Esophagus squamous epithelium (tissue), 5 donors: ENCODE measurements at regions not wholly inside any gene's neighbourhood (a gene's known extent, or its start where the extent isn't known, plus 50 kb on each side); places are given as distances from the start of the nearest gene placed in this dataset.
"Not testable (repeated sequence)": the region's sequence is repeated elsewhere in the genome, so short reads cannot be mapped to it uniquely, and the experiment has no call there.

Source experiments
- DNase-seq: peaks from one replicate; lab custom pipeline; 2025; lab: John Stamatoyannopoulos, UW
- H3K27ac ChIP-seq, 4 donors: fragments of 200-600 bp; sonication (generic); one replicate each; pipeline ENCODE4 v1.5.1; 2016 to 2019; ENCODE audit warnings: mild to moderate bottlenecking in 1 of 4
- H3K27me3 ChIP-seq, 4 donors: fragments of 200-600 bp; sonication (generic); 1 replicate in 3 of 4; 2 replicates in 1 of 4; pipeline versions ENCODE4 v1.5.1 to v1.6.0; 2017 to 2021; ENCODE audit warnings: antibody characterized with exemption in 1 of 4
- H3K36me3 ChIP-seq, 3 donors: fragments of 200-600 bp; sonication (generic); one replicate each; pipeline ENCODE4 v1.5.1; 2016 to 2019
- H3K4me1 ChIP-seq, 3 donors: fragments of 200-600 bp; sonication (generic); one replicate each; pipeline ENCODE4 v1.5.1; 2017 to 2019
- H3K4me3 ChIP-seq, 4 donors: fragments of 200-600 bp; sonication (generic); 1 replicate in 3 of 4; 2 replicates in 1 of 4; pipeline ENCODE4 v1.5.1; 2016 to 2019; ENCODE audit warnings: mild to moderate bottlenecking in 2 of 4, moderate library complexity in 1 of 4
- H3K9me3 ChIP-seq, 3 donors: fragments of 200-600 bp; sonication (generic); one replicate each; pipeline ENCODE4 v1.5.1; 2016 to 2019
- POLR2A ChIP-seq, 4 donors: fragments of 450-650 bp; IDR thresholded peaks; one replicate each; pipeline ENCODE4 v1.6.1; 2017; ENCODE audit warnings: antibody characterized with exemption in 4 of 4, mild to moderate bottlenecking in 4 of 4, moderate library complexity in 3 of 4
- WGBS, 2 donors: methylation state at CpG; one replicate each; pipeline ENCODE4 v1.1.5; 2018; 5-methylcytosine and 5-hydroxymethylcytosine counted together
- intact Hi-C: fragments of 100-400 bp; cut with DNase I; formaldehyde crosslinking; loops from one replicate; pipeline ENCODE4 v1.15.0; 2022
- TF ChIP-seq, protein P1 (sequence below), 6 experiments: fragments of 450-650 bp in 4 of 6; fragments of 200-600 bp in 2 of 6; sonication (generic) in 2 of 6; IDR thresholded peaks; one replicate each; pipeline ENCODE4 v1.5.1; 2016 to 2019; ENCODE audit warnings: antibody characterized with exemption in 6 of 6, mild to moderate bottlenecking in 4 of 6, moderate library complexity in 4 of 6
- donor health status: DM: yes; HTN: yes; CAD: no.

DNA sequence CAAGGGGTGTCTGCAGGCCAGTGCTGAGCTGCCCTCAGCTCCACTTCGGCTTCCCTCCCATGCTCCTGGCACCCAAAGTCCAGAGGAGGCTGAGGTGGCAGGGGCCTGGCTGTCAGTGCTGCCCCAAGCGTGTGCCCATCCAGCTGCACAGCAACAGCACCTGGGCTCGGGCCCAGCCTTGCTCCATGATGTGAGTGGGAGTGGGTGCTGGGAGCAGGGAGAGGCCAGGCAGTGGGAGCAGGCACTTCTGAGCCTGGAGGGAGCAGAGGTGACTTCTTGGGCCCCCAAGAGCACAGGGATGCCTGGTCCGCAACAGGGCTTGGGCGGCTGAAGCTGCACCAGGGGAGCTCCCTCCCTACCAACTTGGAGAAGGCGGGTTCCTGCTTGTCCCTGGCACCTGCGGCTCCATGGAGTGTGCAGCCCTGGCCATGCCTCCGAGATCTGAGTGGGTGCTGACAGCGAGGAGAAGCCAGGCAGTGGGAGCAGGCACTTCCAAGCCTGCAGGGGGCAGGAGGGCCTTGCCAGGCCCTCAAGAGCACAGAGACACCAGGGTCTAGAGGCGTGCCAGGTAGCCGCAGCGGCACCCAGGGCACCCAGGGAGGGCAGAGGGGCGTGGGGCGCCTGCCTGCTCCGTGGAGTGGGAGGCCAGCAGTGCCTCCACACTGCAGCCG, 366.7 kb upstream of the SGO1 start:
- 80% methylated on average over 1 to 2 of the region's 16 CpGs for WGBS, 2 donors
- intact Hi-C loops = no loop called here
- Histone ChIP-seq H3K9me3 (peaks cover 0 to 15% (median 0%) of the 10 kb centered on the region in 3 donors), H3K36me3 (no peaks in the 10 kb centered on the region), H3K4me3 (no peak overlapping the region), H3K27ac (no peak overlapping the region), H3K27me3 (no peaks in the 10 kb centered on the region), H3K4me1 (no peaks in the 10 kb centered on the region)
- no peak for DNase-seq
- no peak for TF ChIP-seq POLR2A (IDR thresholded peaks at IDR 0.05)
- TF ChIP-seq, protein P1, sequence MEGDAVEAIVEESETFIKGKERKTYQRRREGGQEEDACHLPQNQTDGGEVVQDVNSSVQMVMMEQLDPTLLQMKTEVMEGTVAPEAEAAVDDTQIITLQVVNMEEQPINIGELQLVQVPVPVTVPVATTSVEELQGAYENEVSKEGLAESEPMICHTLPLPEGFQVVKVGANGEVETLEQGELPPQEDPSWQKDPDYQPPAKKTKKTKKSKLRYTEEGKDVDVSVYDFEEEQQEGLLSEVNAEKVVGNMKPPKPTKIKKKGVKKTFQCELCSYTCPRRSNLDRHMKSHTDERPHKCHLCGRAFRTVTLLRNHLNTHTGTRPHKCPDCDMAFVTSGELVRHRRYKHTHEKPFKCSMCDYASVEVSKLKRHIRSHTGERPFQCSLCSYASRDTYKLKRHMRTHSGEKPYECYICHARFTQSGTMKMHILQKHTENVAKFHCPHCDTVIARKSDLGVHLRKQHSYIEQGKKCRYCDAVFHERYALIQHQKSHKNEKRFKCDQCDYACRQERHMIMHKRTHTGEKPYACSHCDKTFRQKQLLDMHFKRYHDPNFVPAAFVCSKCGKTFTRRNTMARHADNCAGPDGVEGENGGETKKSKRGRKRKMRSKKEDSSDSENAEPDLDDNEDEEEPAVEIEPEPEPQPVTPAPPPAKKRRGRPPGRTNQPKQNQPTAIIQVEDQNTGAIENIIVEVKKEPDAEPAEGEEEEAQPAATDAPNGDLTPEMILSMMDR (IDR thresholded peaks at IDR 0.05) = no peak

DNA sequence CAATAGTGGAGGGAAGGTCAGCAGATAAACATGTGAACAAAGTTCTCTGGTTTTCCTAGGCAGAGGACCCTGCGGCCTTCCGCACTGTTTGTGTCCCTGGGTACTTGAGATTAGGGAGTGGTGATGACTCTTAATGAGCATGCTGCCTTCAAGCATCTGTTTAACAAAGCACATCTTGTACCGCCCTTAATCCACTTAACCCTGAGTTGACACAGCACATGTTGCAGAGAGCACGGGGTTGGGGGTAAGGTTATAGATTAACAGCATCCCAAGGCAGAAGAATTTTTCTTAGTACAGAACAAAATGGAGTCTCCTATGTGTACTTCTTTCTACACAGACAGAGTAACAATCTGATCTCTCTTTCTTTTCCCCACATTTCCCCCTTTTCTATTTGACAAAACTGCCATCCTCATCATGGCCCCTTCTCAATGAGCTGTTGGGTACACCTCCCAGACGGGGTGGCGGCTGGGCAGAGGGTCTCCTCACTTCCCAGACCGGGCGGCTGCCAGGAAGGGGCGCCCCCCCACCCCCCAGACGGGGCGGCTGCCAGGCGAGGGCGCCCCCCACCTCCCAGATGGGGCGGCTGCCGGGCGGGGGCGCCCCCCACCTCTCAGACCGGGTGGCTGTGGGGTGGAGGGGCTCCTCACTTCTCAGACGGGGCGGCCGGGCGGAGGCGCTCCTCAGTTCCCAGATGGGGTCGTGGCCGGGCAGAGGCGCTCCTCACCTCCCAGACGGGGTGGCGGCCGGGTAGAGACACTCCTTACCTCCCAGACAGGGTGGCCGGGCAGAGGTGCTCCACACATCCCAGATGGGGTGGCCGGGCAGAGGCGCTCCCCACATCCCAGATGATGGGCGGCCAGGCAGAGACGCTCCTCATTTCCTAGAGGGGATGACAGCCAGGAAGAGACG, 361.6 kb upstream of the SGO1 start:
- intact Hi-C loops, DNase-seq: not testable (repeated sequence)

DNA sequence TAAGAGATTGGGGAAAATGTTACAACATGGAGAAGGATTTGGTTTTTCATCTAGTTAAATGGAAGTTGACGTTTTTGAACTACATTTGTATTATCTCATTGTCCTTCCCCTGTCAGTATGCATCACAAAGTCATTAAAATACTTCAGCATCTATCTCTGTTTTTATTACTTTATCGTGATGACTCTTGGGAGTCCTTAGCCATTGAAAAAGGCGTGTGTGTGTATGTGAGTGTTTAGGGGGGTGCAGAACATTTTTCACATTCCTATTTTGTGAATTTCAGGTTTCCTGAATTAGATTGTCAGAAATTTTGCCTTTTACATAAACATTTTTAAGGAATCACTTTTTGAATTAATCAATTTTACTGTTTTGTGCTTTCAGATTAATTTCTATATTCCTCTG, 360.6 kb upstream of the SGO1 start:
- H3K27ac ChIP-seq = no peak overlapping the region
- H3K9me3 ChIP-seq = peaks cover 0 to 16% (median 0%) of the 10 kb centered on the region in 3 donors
- intact Hi-C loops = no loop called here
- no peaks in the 10 kb centered on the region for H3K27me3 ChIP-seq
- 56 to 62% methylated on average over 3 of the region's 3 CpGs for WGBS, 2 donors
- no peaks in the 10 kb centered on the region for H3K4me1 ChIP-seq
- DNase-seq = no peak
- H3K36me3 ChIP-seq = no peaks in the 10 kb centered on the region
- TF ChIP-seq, protein P1 (IDR thresholded peaks at IDR 0.05) = no peak
- TF ChIP-seq POLR2A (IDR thresholded peaks at IDR 0.05) = no peak
- H3K4me3 ChIP-seq = no peak overlapping the region

More for the DNA sequence above, 361.6 kb upstream of the SGO1 start:
- 82 to 89% methylated on average over 4 of the region's 35 CpGs for WGBS, 2 donors
- H3K4me1 ChIP-seq, H3K27ac ChIP-seq, H3K27me3 ChIP-seq, H3K4me3 ChIP-seq, H3K36me3 ChIP-seq: not testable (repeated sequence)
- H3K9me3 ChIP-seq = peaks cover 0 to 21% (median 0%) of the 10 kb centered on the region in 3 donors

DNA sequence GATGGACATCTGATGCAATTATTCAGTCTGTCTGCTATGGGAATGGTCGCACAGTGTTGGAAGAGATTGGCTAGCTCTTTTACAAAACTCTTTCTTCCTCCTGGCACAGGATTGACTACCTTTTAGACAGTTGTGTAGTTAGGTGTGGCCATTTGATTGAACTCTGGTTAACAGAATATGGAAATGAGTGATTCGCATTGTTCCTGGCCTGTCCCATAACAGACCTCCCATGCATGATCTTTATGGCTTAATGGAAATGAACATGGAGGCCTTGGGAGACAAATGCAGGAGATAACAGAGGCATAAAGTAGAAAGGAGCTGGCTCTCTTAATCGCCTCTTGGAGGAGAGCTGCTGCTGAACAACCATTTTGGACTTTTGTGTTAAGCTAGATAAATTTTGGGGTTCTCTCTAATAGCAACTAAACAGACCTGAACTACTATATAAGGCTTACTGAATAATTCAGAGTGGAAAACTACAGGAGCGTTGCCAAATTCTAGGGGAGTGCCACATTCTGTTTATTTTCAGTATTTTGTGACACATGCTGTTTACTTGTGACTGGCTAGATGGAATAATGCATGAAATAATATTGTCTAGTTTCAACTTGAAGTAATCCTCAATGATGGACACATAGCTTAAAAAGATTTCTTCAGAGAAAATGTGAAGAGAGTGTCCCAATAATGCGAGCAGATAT, 357.7 kb upstream of the SGO1 start:
- no peak for DNase-seq
- WGBS, 2 donors = 67 to 78% methylated on average over 5 of the region's 5 CpGs
- Histone ChIP-seq H3K9me3 (peaks cover 0 to 16% (median 0%) of the 10 kb centered on the region in 3 donors), H3K36me3 (no peaks in the 10 kb centered on the region), H3K4me3 (no peak overlapping the region), H3K4me1 (no peaks in the 10 kb centered on the region), H3K27ac (no peak overlapping the region), H3K27me3 (no peaks in the 10 kb centered on the region)
- intact Hi-C loops = no loop called here
- no peak for TF ChIP-seq POLR2A (IDR thresholded peaks at IDR 0.05)
- TF ChIP-seq, protein P1 (IDR thresholded peaks at IDR 0.05) = no peak

DNA sequence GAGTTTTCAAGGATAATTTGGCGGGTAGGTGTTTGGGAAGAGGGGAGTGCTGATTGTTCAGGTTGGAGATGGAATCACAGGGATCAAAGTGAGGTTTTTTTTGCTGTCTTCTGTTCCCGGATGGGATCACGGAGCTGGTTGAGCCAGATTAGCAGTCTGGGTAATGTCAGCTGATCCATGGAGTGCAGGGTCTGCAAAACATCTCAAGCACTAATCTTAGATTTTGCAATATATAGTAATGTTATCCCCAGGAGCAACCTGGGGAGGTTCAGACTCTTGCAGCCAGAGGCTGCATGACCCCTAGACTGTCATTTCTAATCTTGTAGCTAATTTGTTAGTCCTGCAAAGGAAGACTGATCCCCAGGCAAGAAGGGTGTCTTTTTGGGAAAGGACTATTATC, 354.1 kb upstream of the SGO1 start:
- 91 to 92% methylated on average over 3 of the region's 3 CpGs for WGBS, 2 donors
- Histone ChIP-seq H3K36me3 (no peaks in the 10 kb centered on the region), H3K27ac (no peak overlapping the region), H3K4me3 (no peak overlapping the region), H3K4me1 (no peaks in the 10 kb centered on the region), H3K27me3 (no peaks in the 10 kb centered on the region), H3K9me3 (no peaks in the 10 kb centered on the region)
- TF ChIP-seq, protein P1 (IDR thresholded peaks at IDR 0.05) = no peak
- no peak for DNase-seq
- intact Hi-C loops = no loop called here
